NCI-H524 treated with DMSO at 0.1 percent for 48 hours (cell line): ENCODE measurements at regions not wholly inside any gene's neighbourhood (a gene's known extent, or its start where the extent isn't known, plus 50 kb on each side); places are given as distances from the start of the nearest gene placed in this dataset.
A peak's percentile ranks its signal among the peaks of the same experiment; 100 is the strongest.
"Not testable (repeated sequence)": the region's sequence is repeated elsewhere in the genome, so short reads cannot be mapped to it uniquely, and the experiment has no call there.

Source experiments
- DNase-seq: peaks from one replicate; lab custom pipeline; 2025; lab: John Stamatoyannopoulos, UW

GRCh38 chr1:118297521-118297920 lies 112.5 kb upstream of the SPAG17 start:
- no peak for DNase-seq

GRCh38 chr1:118294875-118295642 lies 110.0 kb upstream of the SPAG17 start:
- DNase-seq = no peak

GRCh38 chr1:118291661-118292060 lies 106.6 kb upstream of the SPAG17 start:
- no peak for DNase-seq

GRCh38 chr1:118290571-118290970 lies 105.5 kb upstream of the SPAG17 start:
- DNase-seq = no peak

- no peak for DNase-seq
These were observed 105.0 kb upstream of the SPAG17 start for GRCh38 chr1:118290046-118290445.

GRCh38 chr1:118280656-118281055 lies 95.6 kb upstream of the SPAG17 start:
- DNase-seq = not testable (repeated sequence)

- no peak for DNase-seq
These were observed 90.6 kb upstream of the SPAG17 start for GRCh38 chr1:118275472-118276115.

GRCh38 chr1:118272884-118273283 lies 87.9 kb upstream of the SPAG17 start:
- DNase-seq = no peak

- DNase-seq = no peak
These were observed 86.9 kb upstream of the SPAG17 start for GRCh38 chr1:118271883-118272282.

- no peak for DNase-seq
These were observed 84.6 kb upstream of the SPAG17 start for GRCh38 chr1:118269598-118269997.

GRCh38 chr1:118266436-118266835 lies 81.4 kb upstream of the SPAG17 start:
- no peak for DNase-seq

GRCh38 chr1:118264343-118264742 lies 79.3 kb upstream of the SPAG17 start:
- no peak for DNase-seq

GRCh38 chr1:118262865-118263264 lies 77.8 kb upstream of the SPAG17 start:
- DNase-seq = no peak

- DNase-seq = no peak
These were observed 73.9 kb upstream of the SPAG17 start for GRCh38 chr1:118258975-118259374.

GRCh38 chr1:118257946-118258345 lies 72.9 kb upstream of the SPAG17 start:
- DNase-seq = no peak

- DNase-seq = no peak
These were observed 69.7 kb upstream of the SPAG17 start for GRCh38 chr1:118254491-118255425.

GRCh38 chr1:118254001-118254400 lies 69.0 kb upstream of the SPAG17 start:
- peak; percentile 62 for DNase-seq

GRCh38 chr1:118253053-118253915 lies 68.3 kb upstream of the SPAG17 start:
- DNase-seq = peak; percentile 97

- no peak for DNase-seq
These were observed 67.6 kb upstream of the SPAG17 start for GRCh38 chr1:118252624-118253023.

GRCh38 chr1:118250232-118250631 lies 65.2 kb upstream of the SPAG17 start:
- DNase-seq = no peak

GRCh38 chr1:118249641-118250040 lies 64.6 kb upstream of the SPAG17 start:
- DNase-seq = no peak

- DNase-seq = no peak
These were observed 62.6 kb upstream of the SPAG17 start for GRCh38 chr1:118247593-118247992.
